HepG2 (cell line): ENCODE measurements at regions not wholly inside any gene's neighbourhood (a gene's known extent, or its start where the extent isn't known, plus 50 kb on each side); places are given as distances from the start of the nearest gene placed in this dataset.

Experiments
- ATAC-seq: fragments of 200-7000 bp; cut with Tn5 transposase; 3 replicates; pipeline ENCODE4 v1.9.1; 2020; ENCODE audit warnings: mild to moderate bottlenecking, moderate library complexity
- BruUV-seq: library from RNA; stranded (reverse); fragments of 400-500 nt; replicated peaks from 2 replicates; lab custom pipeline; 2021; lab: Mats Ljungman, UMichigan
- CTCF ChIA-PET: fragments of 300-600 bp; formaldehyde crosslinking; extraction: SDS; loops from one replicate; lab custom pipeline; 2021; ENCODE audit warnings: low total read pairs, inconsistent platforms, low intra/inter-chr PET ratio; lab: Yijun Ruan, JAX
- POLR2A ChIA-PET: fragments of 350-600 bp; sonication (Branson Sonifier 250); formaldehyde crosslinking; loops from one replicate; lab custom pipeline; 2020; ENCODE audit warnings: antibody characterized with exemption, inconsistent platforms; lab: Yijun Ruan, JAX
- DNase-seq: peaks from one replicate; pipeline ENCODE4 v3.0.0-alpha.2; 2015; ENCODE audit warnings: low spot score
- FAIRE-seq: peaks from 3 replicates; lab custom pipeline; 2011; peaks lifted over from hg19 to GRCh38; lab: Jason Lieb, UNC
- H2AFZ ChIP-seq: one replicate; pipeline ENCODE4 v1.6.1; 2011; ENCODE audit warnings: low read length, inconsistent platforms
- H3K27ac ChIP-seq: fragments of 300-600 bp; 3 replicates; pipeline ENCODE4 v1.8.0; 2011; ENCODE audit warnings: mixed run types, mild to moderate bottlenecking, mixed read lengths, low read length, inconsistent platforms; ENCODE audit not compliant: insufficient read depth; ENCODE audit errors: extremely low read length
- H3K27me3 ChIP-seq, 2 experiments: fragments of 200-600 bp in 1 of 2; 2 replicates in 1 of 2; 3 replicates in 1 of 2; pipeline versions ENCODE4 v1.6.0 to v1.8.0; 2011; ENCODE audit warnings: low read length in 2 of 2, mild to moderate bottlenecking in 2 of 2, moderate library complexity in 2 of 2, inconsistent platforms in 1 of 2; ENCODE audit not compliant: insufficient read depth in 2 of 2, control insufficient read depth in 1 of 2
- H3K36me3 ChIP-seq, 2 experiments: fragments of 200-600 bp in 1 of 2; replicated peaks in 1 of 2; 2 replicates in 1 of 2; 3 replicates in 1 of 2; pipeline versions ENCODE4 v1.5.1 to v1.8.0; 2011; ENCODE audit warnings: low read length in 2 of 2, inconsistent platforms in 1 of 2; ENCODE audit not compliant: insufficient read depth in 2 of 2, control insufficient read depth in 1 of 2
- H3K4me1 ChIP-seq: 2 replicates; pipeline ENCODE4 v1.5.1; 2012; ENCODE audit warnings: low read length, inconsistent platforms; ENCODE audit not compliant: insufficient read depth
- H3K4me2 ChIP-seq: 2 replicates; pipeline ENCODE4 v1.6.0; 2011; ENCODE audit warnings: low read depth, low read length, inconsistent platforms
- H3K4me3 ChIP-seq, 3 experiments: fragments of 200-600 bp in 1 of 3; sonication (generic), shearing (Covaris generic) in 1 of 3; replicated peaks in 1 of 3; 2 replicates each; pipeline ENCODE4 v1.5.1; 2011 to 2016; ENCODE audit warnings: low read length in 3 of 3, inconsistent platforms in 2 of 3, low read depth in 2 of 3, mild to moderate bottlenecking in 2 of 3, control low read depth in 1 of 3, mixed read lengths in 1 of 3; ENCODE audit not compliant: insufficient read depth in 1 of 3
- H3K79me2 ChIP-seq: one replicate; pipeline ENCODE4 v1.6.1; 2011; ENCODE audit warnings: low read length, inconsistent platforms; ENCODE audit not compliant: insufficient read depth
- H3K9ac ChIP-seq: 2 replicates; pipeline ENCODE4 v1.6.0; 2011; ENCODE audit warnings: mild to moderate bottlenecking, low read depth, low read length, inconsistent platforms; ENCODE audit not compliant: insufficient read depth
- H3K9me3 ChIP-seq: 2 replicates; pipeline ENCODE4 v1.5.1; 2012; ENCODE audit warnings: mild to moderate bottlenecking, low read length
- H4K20me1 ChIP-seq: 2 replicates; pipeline ENCODE4 v1.6.0; 2011; ENCODE audit warnings: inconsistent platforms, mild to moderate bottlenecking, low read length, moderate library complexity; ENCODE audit not compliant: insufficient read depth
- AHR ChIP-seq: IDR thresholded peaks from 2 replicates; pipeline ENCODE4 v1.6.1; 2018; ENCODE audit warnings: missing genetic modification reagents, missing compliant biosample characterization
- CENPT ChIP-seq: sonication (generic); formaldehyde crosslinking; IDR thresholded peaks from 2 replicates; pipeline ENCODE4 v1.8.0; 2022; ENCODE audit warnings: low read depth, mild to moderate bottlenecking, moderate library complexity, missing genetic modification reagents
- ELF3 ChIP-seq: IDR thresholded peaks from 2 replicates; pipeline ENCODE4 v1.6.1; 2016; ENCODE audit warnings: missing genetic modification reagents, missing compliant biosample characterization
- KDM5A ChIP-seq: fragments of 200-600 bp; sonication (generic); IDR thresholded peaks from 2 replicates; pipeline ENCODE4 v1.7.0; 2018; ENCODE audit warnings: antibody characterized with exemption, mild to moderate bottlenecking, low read length, borderline replicate concordance
- MYNN ChIP-seq: sonication (generic); formaldehyde crosslinking; IDR thresholded peaks from 2 replicates; pipeline ENCODE4 v1.4.0; 2020; ENCODE audit warnings: mild to moderate bottlenecking, low read depth, missing genetic modification reagents
- POLR2G ChIP-seq: fragments of 200-400 bp; formaldehyde crosslinking; IDR thresholded peaks from 2 replicates; pipeline ENCODE4 v1.6.1; 2018; ENCODE audit warnings: mild to moderate bottlenecking, low read depth, low read length, moderate library complexity
- RARA ChIP-seq: IDR thresholded peaks from 2 replicates; pipeline ENCODE4 v1.6.1; 2016; ENCODE audit warnings: missing genetic modification reagents, missing compliant biosample characterization
- SALL2 ChIP-seq: sonication (generic); formaldehyde crosslinking; IDR thresholded peaks from 2 replicates; pipeline ENCODE4 v1.8.1; 2023; ENCODE audit warnings: mild to moderate bottlenecking, missing genetic modification reagents, inconsistent platforms
- ZNF225 ChIP-seq: sonication (generic); formaldehyde crosslinking; IDR thresholded peaks from 2 replicates; pipeline ENCODE4 v1.4.0; 2020; ENCODE audit warnings: mild to moderate bottlenecking, missing genetic modification reagents
- ZNF234 ChIP-seq: sonication (generic); formaldehyde crosslinking; conservative IDR thresholded peaks from 2 replicates; pipeline ENCODE4 v1.5.1; 2020; ENCODE audit warnings: mild to moderate bottlenecking, missing genetic modification reagents
- ZNF549 ChIP-seq: sonication (generic); formaldehyde crosslinking; IDR thresholded peaks from 2 replicates; pipeline ENCODE4 v1.5.0; 2020; ENCODE audit warnings: missing genetic modification reagents
- ZNF589 ChIP-seq: sonication (generic); formaldehyde crosslinking; conservative IDR thresholded peaks from 2 replicates; pipeline ENCODE4 v1.8.0; 2022; ENCODE audit warnings: mild to moderate bottlenecking, moderate library complexity, missing genetic modification reagents
- ZNF598 ChIP-seq: sonication (generic); formaldehyde crosslinking; IDR thresholded peaks from 2 replicates; pipeline ENCODE4 v1.5.1; 2020; ENCODE audit warnings: mild to moderate bottlenecking, missing genetic modification reagents, borderline replicate concordance
- WGBS: methylation state at CpG from one replicate; pipeline ENCODE4 v1.1.6; 2017; ENCODE audit warnings: low lambda C conversion rate; 5-methylcytosine and 5-hydroxymethylcytosine counted together
- in situ Hi-C: cut with HindIII; loops from 2 replicates; pipeline ENCODE4 v1.10.0; 2017; ENCODE audit warnings: low pct_unique_long_range_greater_than_20kb; ENCODE audit not compliant: extremely low pct_ligation_motif_present
- intact Hi-C: fragments of 100-400 bp; cut with micrococcal nuclease; formaldehyde crosslinking; loops from one replicate; pipeline ENCODE4 v1.10.0; 2022; ENCODE audit not compliant: unreplicated experiment
- TF ChIP-seq, protein P1 (sequence below), 2 experiments: sonication (generic) in 1 of 2; formaldehyde crosslinking in 1 of 2; IDR thresholded peaks; 2 replicates each; pipeline versions ENCODE4 v1.6.1 to v1.9.0; 2014 to 2022; ENCODE audit warnings: antibody characterized with exemption in 1 of 2, borderline replicate concordance in 1 of 2, inconsistent platforms in 1 of 2, low read depth in 1 of 2, missing genetic modification reagents in 1 of 2
- TF ChIP-seq, protein P2 (sequence below): sonication (generic); formaldehyde crosslinking; conservative IDR thresholded peaks from 2 replicates; pipeline ENCODE4 v1.4.0; 2020; ENCODE audit warnings: missing genetic modification reagents

DNA sequence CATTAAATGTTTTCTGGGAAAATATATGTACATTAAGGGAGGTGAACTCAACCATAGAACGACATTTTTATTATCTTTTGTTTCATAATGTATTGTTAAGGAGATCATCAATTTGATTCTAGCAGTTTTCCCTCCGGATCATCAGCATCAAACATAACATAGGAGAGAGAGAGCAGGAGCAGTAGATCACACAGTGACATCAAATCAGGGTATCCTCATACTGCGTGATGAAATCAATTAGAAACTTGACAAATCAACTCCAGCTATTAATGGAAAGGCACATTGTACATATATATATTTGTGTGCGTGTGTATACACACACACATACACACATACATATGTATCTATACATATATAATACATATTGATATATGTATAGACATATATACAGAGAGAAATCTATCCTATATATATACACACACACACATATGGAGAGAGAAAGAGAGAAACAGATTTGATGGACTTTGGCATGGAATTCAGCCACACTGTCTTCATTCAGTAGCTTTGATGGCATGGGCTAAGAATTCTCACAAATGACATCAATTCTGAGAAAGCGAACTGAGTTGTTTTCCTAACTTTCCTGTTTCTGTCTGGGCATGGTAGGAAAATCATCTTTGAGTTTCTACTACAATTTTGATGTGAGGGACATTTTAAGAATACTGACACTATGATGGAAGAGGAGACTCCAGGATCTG, 1302.8 kb upstream of the SEL1L start (continued):
- TF ChIP-seq, protein P1, sequence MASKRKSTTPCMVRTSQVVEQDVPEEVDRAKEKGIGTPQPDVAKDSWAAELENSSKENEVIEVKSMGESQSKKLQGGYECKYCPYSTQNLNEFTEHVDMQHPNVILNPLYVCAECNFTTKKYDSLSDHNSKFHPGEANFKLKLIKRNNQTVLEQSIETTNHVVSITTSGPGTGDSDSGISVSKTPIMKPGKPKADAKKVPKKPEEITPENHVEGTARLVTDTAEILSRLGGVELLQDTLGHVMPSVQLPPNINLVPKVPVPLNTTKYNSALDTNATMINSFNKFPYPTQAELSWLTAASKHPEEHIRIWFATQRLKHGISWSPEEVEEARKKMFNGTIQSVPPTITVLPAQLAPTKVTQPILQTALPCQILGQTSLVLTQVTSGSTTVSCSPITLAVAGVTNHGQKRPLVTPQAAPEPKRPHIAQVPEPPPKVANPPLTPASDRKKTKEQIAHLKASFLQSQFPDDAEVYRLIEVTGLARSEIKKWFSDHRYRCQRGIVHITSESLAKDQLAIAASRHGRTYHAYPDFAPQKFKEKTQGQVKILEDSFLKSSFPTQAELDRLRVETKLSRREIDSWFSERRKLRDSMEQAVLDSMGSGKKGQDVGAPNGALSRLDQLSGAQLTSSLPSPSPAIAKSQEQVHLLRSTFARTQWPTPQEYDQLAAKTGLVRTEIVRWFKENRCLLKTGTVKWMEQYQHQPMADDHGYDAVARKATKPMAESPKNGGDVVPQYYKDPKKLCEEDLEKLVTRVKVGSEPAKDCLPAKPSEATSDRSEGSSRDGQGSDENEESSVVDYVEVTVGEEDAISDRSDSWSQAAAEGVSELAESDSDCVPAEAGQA (IDR thresholded peaks at IDR 0.05; ENCODE audit: low read depth) = no peak
- TF ChIP-seq, protein P1 (CRISPR knock-in tag; IDR thresholded peaks at IDR 0.05; ENCODE audit: borderline replicate concordance) = no peak
- TF ChIP-seq KDM5A = no peak
- TF ChIP-seq, all 625 proteins: peak for 0

- 9% methylated on average over 3 of the region's 3 CpGs for WGBS
- in situ Hi-C loops = no loop called here
- intact Hi-C loops = no loop called here
- Histone ChIP-seq H3K4me3 (no peak overlapping the region), H2AFZ (no peak overlapping the region), H3K27ac (no peak overlapping the region), H3K9me3 (peaks cover 9% of the 10 kb centered on the region; the same call in 1 of the 2 replicates), H3K79me2 (no peaks in the 10 kb centered on the region), H3K4me1 (no peaks in the 10 kb centered on the region), H3K27me3 (no peaks in the 10 kb centered on the region), H3K4me2 (no peak overlapping the region), H3K9ac (no peak overlapping the region), H4K20me1 (no peaks in the 10 kb centered on the region), H3K36me3 (no peaks in the 10 kb centered on the region)
- DNase-seq = no peak
- no TSS peak for BruUV-seq
- FAIRE-seq = no peak
- POLR2A ChIA-PET = no interaction called here
- no peak for ATAC-seq
- CTCF ChIA-PET = no interaction called here
- no peak for TF ChIP-seq ZNF589
- no peak for TF ChIP-seq POLR2G
- TF ChIP-seq, protein P2, sequence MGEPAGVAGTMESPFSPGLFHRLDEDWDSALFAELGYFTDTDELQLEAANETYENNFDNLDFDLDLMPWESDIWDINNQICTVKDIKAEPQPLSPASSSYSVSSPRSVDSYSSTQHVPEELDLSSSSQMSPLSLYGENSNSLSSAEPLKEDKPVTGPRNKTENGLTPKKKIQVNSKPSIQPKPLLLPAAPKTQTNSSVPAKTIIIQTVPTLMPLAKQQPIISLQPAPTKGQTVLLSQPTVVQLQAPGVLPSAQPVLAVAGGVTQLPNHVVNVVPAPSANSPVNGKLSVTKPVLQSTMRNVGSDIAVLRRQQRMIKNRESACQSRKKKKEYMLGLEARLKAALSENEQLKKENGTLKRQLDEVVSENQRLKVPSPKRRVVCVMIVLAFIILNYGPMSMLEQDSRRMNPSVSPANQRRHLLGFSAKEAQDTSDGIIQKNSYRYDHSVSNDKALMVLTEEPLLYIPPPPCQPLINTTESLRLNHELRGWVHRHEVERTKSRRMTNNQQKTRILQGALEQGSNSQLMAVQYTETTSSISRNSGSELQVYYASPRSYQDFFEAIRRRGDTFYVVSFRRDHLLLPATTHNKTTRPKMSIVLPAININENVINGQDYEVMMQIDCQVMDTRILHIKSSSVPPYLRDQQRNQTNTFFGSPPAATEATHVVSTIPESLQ (CRISPR knock-in tag) = no peak
- no peak for TF ChIP-seq ELF3 (CRISPR knock-in tag)
- no peak for TF ChIP-seq RARA
- TF ChIP-seq ZNF598 (CRISPR knock-in tag) = no peak
- no peak for TF ChIP-seq ZNF234 (CRISPR knock-in tag)
- TF ChIP-seq MYNN = no peak
- no peak for TF ChIP-seq SALL2 (CRISPR knock-in tag)
- TF ChIP-seq ZNF225 (CRISPR knock-in tag) = no peak
- no peak for TF ChIP-seq AHR (CRISPR knock-in tag)
- TF ChIP-seq ZNF549 (CRISPR knock-in tag) = no peak
- no peak for TF ChIP-seq CENPT
Observed at GRCh38 chr14:82837611-82838140, 1304.0 kb upstream of the SEL1L start.
